Keratinocyte (primary cell): ENCODE measurements at regions not wholly inside any gene's neighbourhood (a gene's known extent, or its start where the extent isn't known, plus 50 kb on each side); places are given as distances from the start of the nearest gene placed in this dataset.

Source experiments
- DNase-seq: peaks from one replicate; pipeline ENCODE4 v3.0.0-alpha.2; 2011; ENCODE audit warnings: low read depth, missing footprints, low spot score
- FAIRE-seq: peaks from 2 replicates; lab custom pipeline; 2011; peaks lifted over from hg19 to GRCh38; lab: Jason Lieb, UNC
- H2AFZ ChIP-seq: 2 replicates; pipeline ENCODE4 v1.6.0; 2012; ENCODE audit warnings: low read length, control low read depth, inconsistent platforms; ENCODE audit not compliant: control insufficient read depth
- H3K27ac ChIP-seq: 2 replicates; pipeline ENCODE4 v1.5.1; 2011; ENCODE audit warnings: low read length; ENCODE audit not compliant: control insufficient read depth, insufficient read depth
- H3K27me3 ChIP-seq: 3 replicates; pipeline ENCODE4 v1.6.0; 2011; ENCODE audit warnings: low read length; ENCODE audit not compliant: control insufficient read depth, insufficient read depth; ENCODE audit errors: extremely low read depth
- H3K36me3 ChIP-seq, 2 experiments: 2 replicates in 1 of 2; 3 replicates in 1 of 2; pipeline ENCODE4 v1.5.1; 2011; ENCODE audit warnings: low read length in 2 of 2, mild to moderate bottlenecking in 1 of 2; ENCODE audit not compliant: control insufficient read depth in 2 of 2, insufficient read depth in 2 of 2; ENCODE audit errors: extremely low read depth in 1 of 2
- H3K4me1 ChIP-seq: 3 replicates; pipeline ENCODE4 v1.5.1; 2011; ENCODE audit warnings: low read length; ENCODE audit not compliant: control insufficient read depth, insufficient read depth; ENCODE audit errors: extremely low read depth
- H3K4me2 ChIP-seq: 3 replicates; pipeline ENCODE4 v1.6.0; 2011; ENCODE audit warnings: low read depth, low read length; ENCODE audit not compliant: control insufficient read depth, insufficient read depth; ENCODE audit errors: extremely low read depth
- H3K4me3 ChIP-seq, 3 experiments: fragments of 200-600 bp in 1 of 3; sonication (generic) in 1 of 3; 2 replicates in 2 of 3; 3 replicates in 1 of 3; pipeline ENCODE4 v1.5.1; 2011 to 2016; ENCODE audit warnings: low read length in 3 of 3, mild to moderate bottlenecking in 3 of 3, control low read depth in 2 of 3, inconsistent platforms in 1 of 3, low read depth in 1 of 3, mixed read lengths in 1 of 3, mixed run types in 1 of 3, moderate library complexity in 1 of 3; ENCODE audit not compliant: control insufficient read depth in 2 of 3, insufficient read depth in 2 of 3; ENCODE audit errors: extremely low read depth in 1 of 3
- H3K79me2 ChIP-seq: 2 replicates; pipeline ENCODE4 v1.6.0; 2012; ENCODE audit warnings: low read length; ENCODE audit not compliant: control insufficient read depth, insufficient read depth
- H3K9ac ChIP-seq: 3 replicates; pipeline ENCODE4 v1.6.0; 2011; ENCODE audit warnings: low read length; ENCODE audit not compliant: control insufficient read depth, insufficient read depth; ENCODE audit errors: extremely low read depth
- H3K9me1 ChIP-seq: 3 replicates; pipeline ENCODE4 v1.6.0; 2011; ENCODE audit warnings: low read length; ENCODE audit not compliant: control insufficient read depth, insufficient read depth; ENCODE audit errors: extremely low read depth
- H3K9me3 ChIP-seq: 2 replicates; pipeline ENCODE4 v1.5.1; 2012; ENCODE audit warnings: low read depth, low read length; ENCODE audit not compliant: control insufficient read depth
- H4K20me1 ChIP-seq: 3 replicates; pipeline ENCODE4 v1.6.0; 2011; ENCODE audit warnings: low read length; ENCODE audit not compliant: control insufficient read depth, insufficient read depth; ENCODE audit errors: extremely low read depth
- CTCF ChIP-seq, 3 experiments: IDR thresholded peaks in 1 of 3; conservative IDR thresholded peaks in 1 of 3; optimal IDR thresholded peaks in 1 of 3; 2 replicates in 2 of 3; 3 replicates in 1 of 3; pipeline versions ENCODE3 to v1.5.1; 2011; ENCODE audit warnings: low read length in 3 of 3, mild to moderate bottlenecking in 3 of 3, moderate library complexity in 2 of 3, control low read depth in 1 of 3, inconsistent platforms in 1 of 3; ENCODE audit not compliant: insufficient read depth in 2 of 3; ENCODE audit errors: extremely low read depth in 1 of 3
- EZH2 ChIP-seq: IDR thresholded peaks from one replicate; pipeline ENCODE4 v1.6.1; 2012; ENCODE audit warnings: inconsistent platforms, mild to moderate bottlenecking, low read length, moderate library complexity
- dilution Hi-C: fragments of 300-500 bp; cut with MboI; formaldehyde crosslinking; loops from one replicate; pipeline ENCODE4 v1.7.0; 2020; ENCODE audit warnings: low sequenced_read_pairs; ENCODE audit not compliant: extremely low pct_ligation_motif_present

GRCh38 chr5:125209650-125210049 is 463.2 kb upstream of the ZNF608 start:
- TF ChIP-seq EZH2 (no peak), CTCF (optimal IDR thresholded peaks at IDR 0.05 in 1 of 3, IDR thresholded peaks at IDR 0.05 in 1 of 3, conservative IDR thresholded peaks at IDR 0.05 in 1 of 3; ENCODE audit: extremely low read depth in 1 of 3, insufficient read depth in 2 of 3, low read length in 3 of 3) (no peak)
- DNase-seq: no peak
- dilution Hi-C loops: no loop called here
- Histone ChIP-seq H3K4me3 (no peak overlapping the region), H3K27me3 (no peaks in the 10 kb centered on the region), H3K9ac (peak overlapping the region; percentile 58), H3K4me1 (peaks cover 16% of the 10 kb centered on the region), H4K20me1 (no peaks in the 10 kb centered on the region), H3K9me1 (no peaks in the 10 kb centered on the region), H3K9me3 (no peaks in the 10 kb centered on the region), H3K36me3 (no peaks in the 10 kb centered on the region), H3K79me2 (no peaks in the 10 kb centered on the region), H2AFZ (peak overlapping the region; percentile 36), H3K4me2 (peak overlapping the region; percentile 45), H3K27ac (peak overlapping the region; percentile 62)
- peak; percentile 36 for FAIRE-seq

- Histone ChIP-seq H3K9me3 (no peaks in the 10 kb centered on the region), H3K79me2 (no peaks in the 10 kb centered on the region), H3K9me1 (no peaks in the 10 kb centered on the region), H3K27ac (peak overlapping the region; percentile 62), H2AFZ (peak overlapping the region; percentile 8), H3K4me2 (peak overlapping the region; percentile 19), H3K4me3 (no peak overlapping the region), H3K4me1 (peaks cover 18% of the 10 kb centered on the region), H3K9ac (peak overlapping the region; percentile 58), H4K20me1 (no peaks in the 10 kb centered on the region), H3K36me3 (no peaks in the 10 kb centered on the region), H3K27me3 (no peaks in the 10 kb centered on the region)
- DNase-seq: peak; percentile 48
- dilution Hi-C loops: no loop called here
- no peak for TF ChIP-seq EZH2
- TF ChIP-seq CTCF (optimal IDR thresholded peaks at IDR 0.05 in 1 of 3, IDR thresholded peaks at IDR 0.05 in 1 of 3, conservative IDR thresholded peaks at IDR 0.05 in 1 of 3; ENCODE audit: extremely low read depth in 1 of 3, insufficient read depth in 2 of 3, low read length in 3 of 3): no peak
- peak; percentile 94 for FAIRE-seq
These were observed 464.0 kb upstream of the ZNF608 start for GRCh38 chr5:125210242-125210947.
